ENCODE measurements at regions not wholly inside any gene's neighbourhood (a gene's known extent, or its start where the extent isn't known, plus 50 kb on each side); places are given as distances from the start of the nearest gene placed in this dataset.

DNA sequence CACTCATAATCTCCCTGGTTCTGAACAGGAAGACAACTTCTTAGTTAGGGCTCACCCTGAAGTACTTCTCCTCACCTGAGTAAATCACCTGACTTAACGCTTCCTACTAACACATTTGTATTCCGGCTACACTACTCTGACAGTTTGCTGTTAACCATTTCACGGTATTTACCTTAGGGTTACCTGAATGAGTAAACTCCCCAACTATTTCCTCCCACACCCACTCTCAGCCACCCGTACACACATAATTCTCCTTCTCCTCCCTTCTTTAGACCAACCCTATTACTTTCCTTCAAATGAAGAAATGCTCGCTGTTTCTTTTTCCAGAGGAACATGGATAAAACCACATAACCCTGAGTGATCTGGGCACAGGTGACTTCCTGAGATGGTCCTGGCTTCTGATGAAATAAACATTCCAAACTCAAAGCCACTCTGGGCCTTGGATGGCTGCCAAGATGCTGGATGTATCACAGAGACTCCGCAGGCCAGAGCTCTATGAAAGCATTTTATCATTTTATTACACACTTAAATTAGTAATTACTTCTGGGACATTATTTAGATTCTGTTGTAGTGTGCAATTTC is 183.6 kb upstream of the ATP11B start:
- TF ChIP-seq, protein P1, sequence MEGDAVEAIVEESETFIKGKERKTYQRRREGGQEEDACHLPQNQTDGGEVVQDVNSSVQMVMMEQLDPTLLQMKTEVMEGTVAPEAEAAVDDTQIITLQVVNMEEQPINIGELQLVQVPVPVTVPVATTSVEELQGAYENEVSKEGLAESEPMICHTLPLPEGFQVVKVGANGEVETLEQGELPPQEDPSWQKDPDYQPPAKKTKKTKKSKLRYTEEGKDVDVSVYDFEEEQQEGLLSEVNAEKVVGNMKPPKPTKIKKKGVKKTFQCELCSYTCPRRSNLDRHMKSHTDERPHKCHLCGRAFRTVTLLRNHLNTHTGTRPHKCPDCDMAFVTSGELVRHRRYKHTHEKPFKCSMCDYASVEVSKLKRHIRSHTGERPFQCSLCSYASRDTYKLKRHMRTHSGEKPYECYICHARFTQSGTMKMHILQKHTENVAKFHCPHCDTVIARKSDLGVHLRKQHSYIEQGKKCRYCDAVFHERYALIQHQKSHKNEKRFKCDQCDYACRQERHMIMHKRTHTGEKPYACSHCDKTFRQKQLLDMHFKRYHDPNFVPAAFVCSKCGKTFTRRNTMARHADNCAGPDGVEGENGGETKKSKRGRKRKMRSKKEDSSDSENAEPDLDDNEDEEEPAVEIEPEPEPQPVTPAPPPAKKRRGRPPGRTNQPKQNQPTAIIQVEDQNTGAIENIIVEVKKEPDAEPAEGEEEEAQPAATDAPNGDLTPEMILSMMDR (IDR thresholded peaks at IDR 0.05) = no peak
- Mint-ChIP-seq H3K4me1 (no peaks in the 10 kb centered on the region), H3K27ac (no peak overlapping the region), H3K9me3 (no peaks in the 10 kb centered on the region), H3K27me3 (ENCODE audit: low read depth in 2 of 2) (peaks cover 0 to 15% of the 10 kb centered on the region in 2 donors), H3K4me3 (no peak overlapping the region), H3K36me3 (no peaks in the 10 kb centered on the region)
- Histone ChIP-seq H3K9me3 (ENCODE audit: control insufficient read depth, insufficient read depth, low read length) (no peaks in the 10 kb centered on the region), H3K4me1 (ENCODE audit: control insufficient read depth, insufficient read depth, low read length) (no peaks in the 10 kb centered on the region), H3K27me3 (ENCODE audit: control insufficient read depth, insufficient read depth, low read length) (no peaks in the 10 kb centered on the region), H3K36me3 (ENCODE audit: control insufficient read depth, insufficient read depth, low read length) (no peaks in the 10 kb centered on the region), H3K27ac (ENCODE audit: low read length) (no peak overlapping the region), H3K4me3 (ENCODE audit: low read length) (no peak overlapping the region)
- ATAC-seq (no peak), DNase-seq (no peak)
- intact Hi-C loops (cut with micrococcal nuclease) = no loop called here
- 78% methylated on average over 5 of the region's 6 CpGs for WGBS (ENCODE audit: insufficient coverage)

DNA sequence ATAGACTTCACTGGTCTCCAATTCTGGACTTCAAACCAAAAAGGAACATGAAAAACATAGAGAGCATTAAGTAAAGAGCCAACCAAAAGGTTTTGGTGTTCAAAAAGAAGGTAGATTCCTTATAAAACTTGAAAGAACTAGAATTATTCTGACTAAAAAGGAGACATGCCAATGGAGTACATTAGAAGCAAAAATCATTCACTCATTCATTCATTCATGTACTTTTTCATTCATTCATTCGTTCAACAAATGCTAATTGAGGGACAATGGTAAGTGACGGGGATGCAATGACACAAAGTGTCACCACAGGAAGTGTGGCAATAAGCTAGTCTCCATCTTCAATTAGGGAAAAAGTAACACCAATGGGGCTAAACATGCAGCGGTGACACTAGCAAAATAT is 181.0 kb upstream of the ATP11B start:
- no peak overlapping the region for H3K4me3 ChIP-seq (ENCODE audit: low read length)
- no peaks in the 10 kb centered on the region for H3K4me1 ChIP-seq (ENCODE audit: control insufficient read depth, insufficient read depth, low read length)
- H3K36me3 Mint-ChIP-seq = no peaks in the 10 kb centered on the region
- 80% methylated on average over 3 of the region's 3 CpGs for WGBS (ENCODE audit: insufficient coverage)
- DNase-seq (no peak), ATAC-seq (no peak)
- peaks cover 2 to 10% of the 10 kb centered on the region in 2 donors for H3K27me3 Mint-ChIP-seq (ENCODE audit: low read depth in 2 of 2)
- TF ChIP-seq, protein P1 (IDR thresholded peaks at IDR 0.05) = no peak
- no peak overlapping the region for H3K27ac Mint-ChIP-seq
- H3K27ac ChIP-seq (ENCODE audit: low read length) = no peak overlapping the region
- no peak overlapping the region for H3K4me3 Mint-ChIP-seq
- H3K9me3 Mint-ChIP-seq = no peaks in the 10 kb centered on the region
- H3K4me1 Mint-ChIP-seq = no peaks in the 10 kb centered on the region
- H3K9me3 ChIP-seq (ENCODE audit: control insufficient read depth, insufficient read depth, low read length) = no peaks in the 10 kb centered on the region
- no peaks in the 10 kb centered on the region for H3K27me3 ChIP-seq (ENCODE audit: control insufficient read depth, insufficient read depth, low read length)
- intact Hi-C loops (cut with micrococcal nuclease) = no loop called here
- H3K36me3 ChIP-seq (ENCODE audit: control insufficient read depth, insufficient read depth, low read length) = no peaks in the 10 kb centered on the region

DNA sequence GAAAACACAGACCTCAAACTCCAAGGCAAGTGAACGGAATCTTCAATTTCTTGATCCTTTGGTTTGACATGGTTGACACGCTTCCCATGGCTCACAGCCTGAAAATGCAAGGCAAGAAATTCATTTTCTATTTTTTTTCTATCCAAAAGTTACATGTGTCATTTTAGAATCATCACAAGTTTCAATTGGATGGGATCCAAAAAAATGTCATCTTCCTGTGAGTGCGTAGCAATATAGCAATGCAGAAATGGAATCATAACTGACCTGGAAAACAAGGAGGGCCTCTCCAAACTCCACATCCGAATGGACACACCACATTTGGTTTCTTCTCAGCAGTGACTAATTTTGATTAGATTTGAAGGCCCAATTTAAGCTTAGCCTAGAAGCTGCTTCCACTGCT is 175.8 kb upstream of the ATP11B start:
- Histone ChIP-seq H3K4me1 (ENCODE audit: control insufficient read depth, insufficient read depth, low read length) (no peaks in the 10 kb centered on the region), H3K4me3 (ENCODE audit: low read length) (no peak overlapping the region), H3K36me3 (ENCODE audit: control insufficient read depth, insufficient read depth, low read length) (no peaks in the 10 kb centered on the region), H3K27me3 (ENCODE audit: control insufficient read depth, insufficient read depth, low read length) (no peaks in the 10 kb centered on the region), H3K9me3 (ENCODE audit: control insufficient read depth, insufficient read depth, low read length) (no peaks in the 10 kb centered on the region), H3K27ac (ENCODE audit: low read length) (no peak overlapping the region)
- DNase-seq = no peak
- H3K4me1 Mint-ChIP-seq = no peaks in the 10 kb centered on the region
- ATAC-seq = no peak
- no peak overlapping the region for H3K4me3 Mint-ChIP-seq
- H3K27me3 Mint-ChIP-seq (ENCODE audit: low read depth in 2 of 2) = peaks cover 7 to 8% of the 10 kb centered on the region in 2 donors
- H3K27ac Mint-ChIP-seq = no peak overlapping the region
- WGBS (ENCODE audit: insufficient coverage) = 93% methylated on average over 4 of the region's 4 CpGs
- H3K36me3 Mint-ChIP-seq = no peaks in the 10 kb centered on the region
- TF ChIP-seq, protein P1 (IDR thresholded peaks at IDR 0.05) = no peak
- intact Hi-C loops (cut with micrococcal nuclease) = no loop called here
- no peaks in the 10 kb centered on the region for H3K9me3 Mint-ChIP-seq

DNA sequence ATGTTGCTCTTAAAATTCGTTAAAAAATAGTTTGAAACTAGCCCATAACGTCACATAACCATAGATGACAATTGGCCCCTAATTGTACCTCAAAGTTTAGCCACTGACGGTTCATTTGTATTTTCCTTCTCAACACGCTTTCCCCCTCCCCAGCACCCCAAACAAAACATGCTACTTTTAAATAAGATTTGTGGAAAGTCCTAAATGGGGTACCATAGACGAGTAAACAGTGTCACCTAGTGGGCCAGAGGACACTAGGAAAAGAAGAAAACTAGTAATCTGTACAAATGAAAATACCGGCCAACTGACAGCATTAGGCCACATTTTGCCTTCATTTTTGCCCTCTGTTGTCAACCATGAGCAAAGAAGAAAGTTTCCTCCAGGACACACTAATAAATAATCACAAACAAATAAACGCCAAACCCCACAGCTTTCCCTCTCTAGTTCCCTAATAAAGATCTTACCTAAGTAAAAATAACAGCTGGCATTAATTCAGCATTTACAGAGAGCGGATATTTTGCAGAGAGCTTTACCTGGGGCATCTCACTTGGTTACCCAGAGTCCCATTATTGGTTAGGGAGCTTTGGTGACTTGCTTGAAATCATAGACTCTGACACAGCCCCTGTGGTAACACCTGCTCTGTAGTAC is 175.1 kb upstream of the ATP11B start:
- no peaks in the 10 kb centered on the region for H3K36me3 ChIP-seq (ENCODE audit: control insufficient read depth, insufficient read depth, low read length)

More for the DNA sequence above, 175.1 kb upstream of the ATP11B start:
- TF ChIP-seq, protein P1 (IDR thresholded peaks at IDR 0.05) = no peak
- H3K9me3 ChIP-seq (ENCODE audit: control insufficient read depth, insufficient read depth, low read length) = no peaks in the 10 kb centered on the region
- DNase-seq = no peak
- Mint-ChIP-seq H3K27ac (no peak overlapping the region), H3K4me1 (no peaks in the 10 kb centered on the region), H3K27me3 (ENCODE audit: low read depth in 2 of 2) (peaks cover 7 to 8% of the 10 kb centered on the region in 2 donors), H3K9me3 (no peaks in the 10 kb centered on the region), H3K4me3 (no peak overlapping the region), H3K36me3 (no peaks in the 10 kb centered on the region)
- no peaks in the 10 kb centered on the region for H3K4me1 ChIP-seq (ENCODE audit: control insufficient read depth, insufficient read depth, low read length)
- no peak overlapping the region for H3K4me3 ChIP-seq (ENCODE audit: low read length)
- no peak for ATAC-seq
- H3K27me3 ChIP-seq (ENCODE audit: control insufficient read depth, insufficient read depth, low read length) = no peaks in the 10 kb centered on the region
- H3K27ac ChIP-seq (ENCODE audit: low read length) = no peak overlapping the region
- WGBS (ENCODE audit: insufficient coverage) = 61% methylated on average over 8 of the region's 8 CpGs
- intact Hi-C loops (cut with micrococcal nuclease) = no loop called here
